GM10266 (cell line): ENCODE measurements at regions not wholly inside any gene's neighbourhood (a gene's known extent, or its start where the extent isn't known, plus 50 kb on each side); places are given as distances from the start of the nearest gene placed in this dataset.

Experiments used
- DNase-seq: peaks from one replicate; pipeline ENCODE4 v3.0.0; 2012; ENCODE audit errors: extremely low spot score
- TF ChIP-seq, protein P1 (sequence below): IDR thresholded peaks from 2 replicates; pipeline ENCODE4 v1.5.1; 2012; ENCODE audit warnings: mild to moderate bottlenecking, low read depth; ENCODE audit not compliant: control insufficient read depth, insufficient read depth; ENCODE audit errors: missing control alignments

DNA sequence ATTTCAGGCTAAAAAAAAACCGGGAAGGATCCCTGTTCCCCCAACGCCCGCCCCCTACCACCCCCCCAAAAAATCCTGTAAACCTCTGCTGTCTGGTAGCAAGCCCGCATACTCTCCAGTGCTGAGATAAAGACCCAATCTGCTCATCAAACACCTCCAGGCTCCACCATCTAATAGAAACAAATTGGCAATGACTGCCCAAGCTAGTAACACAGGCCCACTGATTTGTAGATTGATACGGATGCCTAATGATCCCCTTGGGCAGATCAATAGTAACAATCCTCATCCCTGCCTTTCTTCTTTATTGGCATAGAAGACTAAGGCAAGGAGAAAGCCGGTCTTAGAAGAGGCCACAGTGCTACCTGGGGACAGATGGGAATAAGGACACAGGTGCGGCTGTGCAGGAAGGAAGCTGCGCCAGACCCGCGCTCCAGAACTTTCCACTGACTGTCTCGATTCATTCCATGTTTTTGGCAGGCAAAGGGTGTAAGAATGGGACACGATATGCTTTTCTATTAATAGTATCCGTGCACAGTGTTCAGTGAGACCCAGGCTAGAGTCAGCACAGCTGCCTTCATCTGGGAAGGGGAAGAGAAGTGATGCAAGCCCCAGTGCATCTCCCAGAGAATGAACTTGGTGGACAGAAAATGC, 407.6 kb upstream of the PSMD7 start:
- TF ChIP-seq, protein P1, sequence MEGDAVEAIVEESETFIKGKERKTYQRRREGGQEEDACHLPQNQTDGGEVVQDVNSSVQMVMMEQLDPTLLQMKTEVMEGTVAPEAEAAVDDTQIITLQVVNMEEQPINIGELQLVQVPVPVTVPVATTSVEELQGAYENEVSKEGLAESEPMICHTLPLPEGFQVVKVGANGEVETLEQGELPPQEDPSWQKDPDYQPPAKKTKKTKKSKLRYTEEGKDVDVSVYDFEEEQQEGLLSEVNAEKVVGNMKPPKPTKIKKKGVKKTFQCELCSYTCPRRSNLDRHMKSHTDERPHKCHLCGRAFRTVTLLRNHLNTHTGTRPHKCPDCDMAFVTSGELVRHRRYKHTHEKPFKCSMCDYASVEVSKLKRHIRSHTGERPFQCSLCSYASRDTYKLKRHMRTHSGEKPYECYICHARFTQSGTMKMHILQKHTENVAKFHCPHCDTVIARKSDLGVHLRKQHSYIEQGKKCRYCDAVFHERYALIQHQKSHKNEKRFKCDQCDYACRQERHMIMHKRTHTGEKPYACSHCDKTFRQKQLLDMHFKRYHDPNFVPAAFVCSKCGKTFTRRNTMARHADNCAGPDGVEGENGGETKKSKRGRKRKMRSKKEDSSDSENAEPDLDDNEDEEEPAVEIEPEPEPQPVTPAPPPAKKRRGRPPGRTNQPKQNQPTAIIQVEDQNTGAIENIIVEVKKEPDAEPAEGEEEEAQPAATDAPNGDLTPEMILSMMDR: no peak
- DNase-seq: no peak

DNA sequence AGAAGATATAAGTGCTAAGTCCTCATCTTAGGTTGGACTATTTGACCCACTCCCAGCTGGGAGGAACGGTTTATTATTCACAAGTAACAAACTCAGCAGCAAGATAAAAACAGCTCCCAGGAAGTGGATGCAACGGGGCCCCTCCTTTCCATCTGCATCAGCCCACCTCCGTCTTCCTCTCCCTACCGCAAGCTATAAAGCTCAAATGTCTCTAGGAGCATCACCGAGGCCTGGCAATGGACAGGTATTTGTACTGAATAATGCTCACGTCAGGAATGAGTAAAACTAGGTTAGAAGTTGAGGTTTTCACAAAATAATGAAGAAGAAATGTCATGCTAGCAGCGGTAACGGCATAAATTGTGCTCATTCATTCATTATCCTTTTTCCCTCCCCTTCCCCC, 408.7 kb upstream of the PSMD7 start:
- TF ChIP-seq, protein P1: no peak
- DNase-seq: no peak

DNA sequence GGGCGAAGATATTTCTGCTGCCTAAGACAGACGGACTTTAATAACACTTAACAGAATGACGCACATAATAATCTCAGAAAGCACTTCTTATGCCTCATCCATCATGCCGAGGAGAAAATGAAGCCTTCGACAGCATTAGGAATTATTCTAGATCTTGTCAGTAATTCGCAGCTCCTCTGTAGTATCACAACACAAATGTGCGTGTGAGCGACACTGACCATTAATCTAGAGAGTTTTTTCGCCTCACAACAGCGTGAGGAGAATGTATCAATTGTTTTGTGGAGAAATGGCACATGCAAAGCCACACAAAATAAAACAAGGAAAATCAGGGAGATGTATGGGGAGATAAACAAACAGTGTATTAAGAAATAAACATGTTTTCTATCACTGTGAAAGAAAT, 410.2 kb upstream of the PSMD7 start:
- TF ChIP-seq, protein P1: no peak
- no peak for DNase-seq

DNA sequence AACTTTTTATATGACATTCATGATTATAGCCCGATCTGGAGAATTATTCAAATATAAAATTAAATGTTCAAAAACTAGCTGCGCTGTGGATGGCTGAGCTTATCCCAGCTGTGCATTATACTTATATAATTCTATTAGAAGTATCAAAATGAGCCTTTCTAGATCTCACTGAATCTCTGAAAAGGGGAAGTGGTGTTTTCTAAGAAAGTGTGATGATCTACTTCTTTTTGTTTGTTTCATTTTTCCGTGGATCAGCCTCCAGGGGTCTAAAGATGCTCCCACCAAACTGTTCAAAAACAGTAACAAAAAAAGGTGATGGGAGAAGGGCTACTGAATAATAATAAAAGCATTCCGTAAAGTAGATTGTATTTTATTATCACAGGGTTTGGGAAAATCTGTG, 411.3 kb upstream of the PSMD7 start:
- DNase-seq: no peak
- TF ChIP-seq, protein P1: no peak

DNA sequence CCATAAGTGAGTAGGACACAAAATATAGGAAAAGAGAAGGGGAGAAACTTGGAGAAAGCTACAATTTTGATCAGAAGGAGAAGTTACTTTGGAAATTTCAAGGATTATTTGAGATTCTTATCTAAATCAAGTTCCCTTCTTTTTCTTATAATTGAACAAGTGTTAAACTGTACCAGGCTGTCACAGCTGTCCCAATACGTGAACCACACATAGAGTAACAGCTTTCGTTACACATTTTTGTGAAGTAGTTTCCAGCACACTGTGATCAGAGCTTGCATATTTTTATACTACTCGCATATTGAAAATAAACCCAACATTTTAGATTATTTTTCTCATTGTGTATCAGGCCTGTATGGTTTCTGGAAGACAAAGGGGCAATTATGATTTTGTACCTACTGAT, 412.8 kb upstream of the PSMD7 start:
- TF ChIP-seq, protein P1: no peak

DNA sequence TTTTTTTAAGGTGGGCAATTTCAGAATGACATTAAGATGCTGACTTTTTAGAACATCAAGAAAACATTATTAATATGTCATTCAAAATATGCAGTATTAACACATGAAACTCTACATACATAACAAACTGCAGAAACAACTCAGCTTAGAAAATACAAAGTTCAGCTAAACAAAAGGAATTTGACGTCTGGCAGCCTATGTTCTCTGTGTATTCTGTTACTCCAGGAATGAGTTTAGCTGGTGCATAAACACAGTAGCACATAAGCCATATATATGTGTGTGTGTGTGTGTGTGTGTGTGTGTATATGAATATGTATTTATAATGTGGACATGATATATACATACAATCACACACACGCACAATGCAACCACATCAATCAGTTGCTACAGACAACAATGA, 413.5 kb upstream of the PSMD7 start:
- no peak for DNase-seq
- TF ChIP-seq, protein P1: no peak

More for the DNA sequence above, 412.8 kb upstream of the PSMD7 start:
- no peak for DNase-seq

DNA sequence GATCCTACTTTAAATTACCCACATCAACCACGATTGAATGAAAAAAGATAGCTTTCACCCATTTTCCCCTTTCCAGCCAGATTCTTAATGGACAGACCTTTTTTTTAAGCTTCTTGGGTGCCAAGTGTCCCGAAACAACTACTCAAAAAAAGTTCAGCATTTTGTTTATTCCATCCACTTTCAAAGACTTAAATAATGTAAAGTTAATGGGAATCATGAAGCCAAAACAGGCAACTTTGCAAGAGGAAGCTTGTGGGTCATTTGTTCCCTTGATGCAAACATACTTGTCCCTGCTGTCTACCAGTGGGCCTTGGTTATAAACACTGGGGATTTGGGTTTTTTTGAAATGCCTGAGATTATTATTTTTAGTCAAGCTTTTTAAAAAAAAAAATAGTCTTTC, 414.0 kb upstream of the PSMD7 start:
- TF ChIP-seq, protein P1: no peak
- no peak for DNase-seq
